K562 (cell line): ENCODE measurements at regions not wholly inside any gene's neighbourhood (a gene's known extent, or its start where the extent isn't known, plus 50 kb on each side); places are given as distances from the start of the nearest gene placed in this dataset.

ENCODE experiments used
- ATAC-seq: fragments of 200-7000 bp; cut with Tn5 transposase; 3 replicates; pipeline ENCODE4 v1.9.1; 2020; ENCODE audit warnings: moderate library complexity
- BruUV-seq: library from RNA; stranded (reverse); fragments of 400-500 nt; replicated peaks from 2 replicates; lab custom pipeline; 2021; lab: Mats Ljungman, UMichigan
- CTCF ChIA-PET: fragments of 300-600 bp; formaldehyde crosslinking; extraction: SDS; loops from one replicate; lab custom pipeline; 2021; ENCODE audit warnings: low intra/inter-chr PET ratio; lab: Yijun Ruan, JAX
- POLR2A ChIA-PET: fragments of 300-600, 350-650 bp; sonication (Branson Sonifier 250); formaldehyde crosslinking; extraction: SDS; loops from one replicate; lab custom pipeline; 2021; ENCODE audit warnings: antibody characterized with exemption, inconsistent platforms; lab: Yijun Ruan, JAX
- DNase-seq, 4 experiments: peaks; one replicate each; pipeline versions ENCODE4 v3.0.0 to v3.0.0-alpha.2; 2011 to 2018; ENCODE audit warnings: low spot score in 3 of 4, mixed read lengths in 3 of 4; ENCODE audit errors: extremely low read depth in 1 of 4
- FAIRE-seq: peaks from 2 replicates; lab custom pipeline; 2011; peaks lifted over from hg19 to GRCh38; lab: Jason Lieb, UNC
- H2AFZ ChIP-seq: 2 replicates; pipeline ENCODE4 v1.6.0; 2011; ENCODE audit warnings: low read depth, low read length, control low read depth, inconsistent platforms
- H3K27ac ChIP-seq: fragments of 200-600 bp; 3 replicates; pipeline ENCODE4 v1.8.0; 2011; ENCODE audit warnings: low read depth, mild to moderate bottlenecking, control low read depth, inconsistent platforms, low read length, moderate library complexity, mixed read lengths; ENCODE audit errors: extremely low read depth
- H3K27me3 ChIP-seq, 2 experiments: fragments of 300-600 bp in 1 of 2; 2 replicates in 1 of 2; 3 replicates in 1 of 2; pipeline versions ENCODE4 v1.6.0 to v1.8.0; 2011; ENCODE audit warnings: inconsistent platforms in 2 of 2, low read length in 2 of 2, mild to moderate bottlenecking in 1 of 2, mixed read lengths in 1 of 2, moderate library complexity in 1 of 2; ENCODE audit not compliant: control insufficient read depth in 2 of 2, insufficient read depth in 2 of 2
- H3K36me3 ChIP-seq: fragments of 300-600 bp; 3 replicates; pipeline ENCODE4 v1.8.0; 2011; ENCODE audit warnings: mild to moderate bottlenecking, low read length, inconsistent platforms; ENCODE audit not compliant: control insufficient read depth, insufficient read depth
- H3K4me1 ChIP-seq, 2 experiments: fragments of 200-600 bp in 1 of 2; replicated peaks in 1 of 2; 2 replicates in 1 of 2; 3 replicates in 1 of 2; pipeline versions ENCODE4 v1.5.1 to v1.8.0; 2011; ENCODE audit warnings: inconsistent platforms in 2 of 2, low read length in 2 of 2, mild to moderate bottlenecking in 1 of 2, mixed read lengths in 1 of 2, moderate library complexity in 1 of 2; ENCODE audit not compliant: control insufficient read depth in 2 of 2, insufficient read depth in 2 of 2
- H3K4me2 ChIP-seq: 2 replicates; pipeline ENCODE4 v1.6.1; 2011; ENCODE audit warnings: low read length, control low read depth, inconsistent platforms, mixed read lengths; ENCODE audit not compliant: insufficient read depth
- H3K4me3 ChIP-seq: fragments of 200-600 bp; sonication (generic), shearing (Covaris generic); 2 replicates; pipeline ENCODE4 v1.5.1; 2016; ENCODE audit warnings: control low read depth, inconsistent platforms
- H3K79me2 ChIP-seq: fragments of 200-600 bp; 3 replicates; pipeline ENCODE4 v1.8.0; 2011; ENCODE audit warnings: low read length, inconsistent platforms; ENCODE audit not compliant: control insufficient read depth, insufficient read depth
- H3K9ac ChIP-seq, 2 experiments: 2 replicates each; pipeline versions ENCODE4 v1.6.0 to v1.6.1; 2011; ENCODE audit warnings: low read depth in 2 of 2, low read length in 2 of 2, control low read depth in 1 of 2, inconsistent platforms in 1 of 2, mild to moderate bottlenecking in 1 of 2, mixed read lengths in 1 of 2; ENCODE audit not compliant: insufficient read depth in 1 of 2
- H3K9me1 ChIP-seq: one replicate; pipeline ENCODE4 v1.6.0; 2011; ENCODE audit warnings: inconsistent platforms, mild to moderate bottlenecking, low read length, moderate library complexity; ENCODE audit not compliant: control insufficient read depth, insufficient read depth
- H3K9me3 ChIP-seq: replicated peaks from 2 replicates; pipeline ENCODE4 v1.5.1; 2011; ENCODE audit warnings: low read depth, low read length, inconsistent platforms; ENCODE audit not compliant: control insufficient read depth, insufficient read depth
- H4K20me1 ChIP-seq: replicated peaks from 2 replicates; pipeline ENCODE4 v1.6.1; 2011; ENCODE audit warnings: low read length, inconsistent platforms, mixed read lengths; ENCODE audit not compliant: control insufficient read depth, insufficient read depth
- CHCHD3 ChIP-seq: fragments of 250-450 bp; sonication (Bioruptor Pico); IDR thresholded peaks from 2 replicates; pipeline ENCODE4 v2.1.2; 2022; ENCODE audit warnings: mild to moderate bottlenecking
- HMG20B ChIP-seq: fragments of 250-450 bp; sonication (Bioruptor Pico); IDR thresholded peaks from 2 replicates; pipeline ENCODE4 v1.5.0; 2021; ENCODE audit warnings: mild to moderate bottlenecking
- IRF2 ChIP-seq: sonication (generic); formaldehyde crosslinking; IDR thresholded peaks from 2 replicates; pipeline ENCODE4 v1.8.1; 2022; ENCODE audit warnings: mild to moderate bottlenecking, missing genetic modification reagents
- KDM5B ChIP-seq: fragments of 200-600 bp; sonication (generic); IDR thresholded peaks from 2 replicates; pipeline ENCODE4 v1.6.1; 2012; ENCODE audit warnings: low read depth, mild to moderate bottlenecking, moderate library complexity, low read length, control low read depth, inconsistent platforms; ENCODE audit not compliant: insufficient replicate concordance
- NFATC3 ChIP-seq: fragments of 450-650 bp; IDR thresholded peaks from 2 replicates; pipeline ENCODE4 v1.6.1; 2017; ENCODE audit warnings: mild to moderate bottlenecking
- NFIX ChIP-seq: fragments of 250-450 bp; sonication (Bioruptor Pico); IDR thresholded peaks from 2 replicates; pipeline ENCODE4 v1.4.0; 2020; ENCODE audit warnings: low read depth, mild to moderate bottlenecking, moderate library complexity
- PHTF2 ChIP-seq: fragments of 250-450 bp; sonication (Bioruptor Pico); IDR thresholded peaks from 2 replicates; pipeline ENCODE4 v1.5.0; 2021; ENCODE audit warnings: mild to moderate bottlenecking
- RB1 ChIP-seq: fragments of 450-650 bp; IDR thresholded peaks from 2 replicates; pipeline ENCODE4 v1.6.1; 2017; ENCODE audit warnings: low read depth, mild to moderate bottlenecking
- SNRNP70 ChIP-seq: fragments of 200-400 bp; formaldehyde crosslinking; optimal IDR thresholded peaks from 2 replicates; pipeline ENCODE3; 2017; ENCODE audit warnings: low read depth, low read length
- ZEB2 ChIP-seq: fragments of 450-650 bp; IDR thresholded peaks from 2 replicates; pipeline ENCODE4 v1.6.1; 2016
- ZNF124 ChIP-seq: sonication (generic); formaldehyde crosslinking; IDR thresholded peaks from 2 replicates; pipeline ENCODE4 v1.8.1; 2022; ENCODE audit warnings: missing genetic modification reagents
- ZNF143 ChIP-seq: sonication (generic); formaldehyde crosslinking; IDR thresholded peaks from 2 replicates; pipeline ENCODE4 v1.9.0; 2022; ENCODE audit warnings: mild to moderate bottlenecking, missing genetic modification reagents
- ZNF408 ChIP-seq: fragments of 250-450 bp; sonication (Bioruptor Pico); IDR thresholded peaks from 2 replicates; pipeline ENCODE4 v1.4.0; 2020; ENCODE audit warnings: low read depth, mild to moderate bottlenecking, moderate library complexity
- ZNF561 ChIP-seq: fragments of 450-650 bp; formaldehyde crosslinking; conservative IDR thresholded peaks from 2 replicates; pipeline ENCODE4 v1.4.0; 2020; ENCODE audit warnings: mild to moderate bottlenecking, moderate library complexity
- ZNF584 ChIP-seq: fragments of 200-800 bp; sonication (Bioruptor generic); IDR thresholded peaks from 2 replicates; pipeline ENCODE4 v1.6.1; 2016; ENCODE audit warnings: low read depth, mild to moderate bottlenecking, missing genetic modification characterization, missing compliant biosample characterization
- WGBS: fragments of 100-300 bp; shearing (Covaris generic); methylation state at CpG from one replicate; pipeline ENCODE4 v1.1.6; 2016; ENCODE audit warnings: low coverage, mixed read lengths; ENCODE audit not compliant: insufficient coverage; ENCODE audit errors: missing lambda C conversion rate; 5-methylcytosine and 5-hydroxymethylcytosine counted together
- in situ Hi-C: fragments of 300-500 bp; cut with MboI; formaldehyde crosslinking; loops from 4 replicates; pipeline ENCODE4 v1.15.0; 2018; ENCODE audit warnings: inconsistent platforms, mixed read lengths
- intact Hi-C: fragments of 100-400 bp; cut with micrococcal nuclease; formaldehyde crosslinking; loops from 2 replicates; pipeline ENCODE4 v1.14.2; 2022
- TF ChIP-seq, protein P1 (sequence below): fragments of 200-800 bp; sonication (Bioruptor generic); IDR thresholded peaks from 2 replicates; pipeline ENCODE4 v1.6.1; 2017; ENCODE audit warnings: missing genetic modification characterization, missing compliant biosample characterization
- TF ChIP-seq, protein P2 (sequence below): fragments of 450-650 bp; IDR thresholded peaks from 2 replicates; pipeline ENCODE4 v1.6.1; 2017; ENCODE audit warnings: antibody characterized with exemption
- TF ChIP-seq, protein P3 (sequence below): fragments of 450-650 bp; formaldehyde crosslinking; conservative IDR thresholded peaks from 2 replicates; pipeline ENCODE4 v1.4.0; 2022; ENCODE audit warnings: mild to moderate bottlenecking, missing genetic modification characterization

DNA sequence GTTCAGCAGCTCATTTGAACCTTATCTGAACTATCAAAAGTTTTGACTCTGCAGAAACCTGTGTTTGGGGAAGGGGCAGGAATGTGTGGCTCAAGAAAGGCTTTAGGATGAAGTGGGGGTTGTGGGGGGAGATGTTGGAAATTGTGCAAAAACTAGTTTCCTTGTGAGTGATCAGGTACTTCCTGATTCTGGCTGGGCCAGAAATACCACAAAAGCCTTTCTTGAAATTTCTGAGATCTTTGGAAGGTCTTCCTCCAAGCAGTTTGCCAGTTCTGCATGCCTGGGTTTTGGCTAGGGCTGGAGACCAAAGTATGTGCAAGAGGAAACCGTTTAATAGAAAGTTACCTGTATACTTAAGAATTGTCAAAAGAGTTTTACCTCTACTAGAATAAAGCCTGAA lies 116.6 kb downstream of the BMP2 start:
- DNase-seq (no peak), ATAC-seq (no peak), FAIRE-seq (no peak)
- Histone ChIP-seq H3K79me2 (no peaks in the 10 kb centered on the region), H3K4me2 (no peak overlapping the region), H4K20me1 (no peaks in the 10 kb centered on the region), H3K9me3 (no peaks in the 10 kb centered on the region), H3K27ac (no peak overlapping the region), H3K36me3 (no peaks in the 10 kb centered on the region), H3K4me3 (no peak overlapping the region), H2AFZ (no peak overlapping the region), H3K4me1 (no peaks in the 10 kb centered on the region), H3K9me1 (no peaks in the 10 kb centered on the region), H3K27me3 (no peaks in the 10 kb centered on the region), H3K9ac (no peak overlapping the region)
- no TSS peak for BruUV-seq
- intact Hi-C loops = no loop called here
- 0% methylated on average over 1 of the region's 1 CpG for WGBS
- TF ChIP-seq ZNF561 (no peak), ZEB2 (no peak), RB1 (no peak), ZNF124 (CRISPR knock-in tag) (no peak), HMG20B (CRISPR knock-in tag) (no peak), SNRNP70 (no peak), IRF2 (CRISPR knock-in tag) (no peak), ZNF584 (CRISPR knock-in tag) (no peak), NFIX (no peak), ZNF143 (CRISPR knock-in tag) (no peak), ZNF408 (no peak), NFATC3 (no peak), CHCHD3 (CRISPR knock-in tag) (no peak), PHTF2 (no peak), KDM5B (no peak)
- TF ChIP-seq, protein P1, sequence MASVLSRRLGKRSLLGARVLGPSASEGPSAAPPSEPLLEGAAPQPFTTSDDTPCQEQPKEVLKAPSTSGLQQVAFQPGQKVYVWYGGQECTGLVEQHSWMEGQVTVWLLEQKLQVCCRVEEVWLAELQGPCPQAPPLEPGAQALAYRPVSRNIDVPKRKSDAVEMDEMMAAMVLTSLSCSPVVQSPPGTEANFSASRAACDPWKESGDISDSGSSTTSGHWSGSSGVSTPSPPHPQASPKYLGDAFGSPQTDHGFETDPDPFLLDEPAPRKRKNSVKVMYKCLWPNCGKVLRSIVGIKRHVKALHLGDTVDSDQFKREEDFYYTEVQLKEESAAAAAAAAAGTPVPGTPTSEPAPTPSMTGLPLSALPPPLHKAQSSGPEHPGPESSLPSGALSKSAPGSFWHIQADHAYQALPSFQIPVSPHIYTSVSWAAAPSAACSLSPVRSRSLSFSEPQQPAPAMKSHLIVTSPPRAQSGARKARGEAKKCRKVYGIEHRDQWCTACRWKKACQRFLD (CRISPR knock-in tag) = no peak
- TF ChIP-seq, protein P2, sequence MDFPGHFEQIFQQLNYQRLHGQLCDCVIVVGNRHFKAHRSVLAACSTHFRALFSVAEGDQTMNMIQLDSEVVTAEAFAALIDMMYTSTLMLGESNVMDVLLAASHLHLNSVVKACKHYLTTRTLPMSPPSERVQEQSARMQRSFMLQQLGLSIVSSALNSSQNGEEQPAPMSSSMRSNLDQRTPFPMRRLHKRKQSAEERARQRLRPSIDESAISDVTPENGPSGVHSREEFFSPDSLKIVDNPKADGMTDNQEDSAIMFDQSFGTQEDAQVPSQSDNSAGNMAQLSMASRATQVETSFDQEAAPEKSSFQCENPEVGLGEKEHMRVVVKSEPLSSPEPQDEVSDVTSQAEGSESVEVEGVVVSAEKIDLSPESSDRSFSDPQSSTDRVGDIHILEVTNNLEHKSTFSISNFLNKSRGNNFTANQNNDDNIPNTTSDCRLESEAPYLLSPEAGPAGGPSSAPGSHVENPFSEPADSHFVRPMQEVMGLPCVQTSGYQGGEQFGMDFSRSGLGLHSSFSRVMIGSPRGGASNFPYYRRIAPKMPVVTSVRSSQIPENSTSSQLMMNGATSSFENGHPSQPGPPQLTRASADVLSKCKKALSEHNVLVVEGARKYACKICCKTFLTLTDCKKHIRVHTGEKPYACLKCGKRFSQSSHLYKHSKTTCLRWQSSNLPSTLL = no peak
- TF ChIP-seq, protein P3, sequence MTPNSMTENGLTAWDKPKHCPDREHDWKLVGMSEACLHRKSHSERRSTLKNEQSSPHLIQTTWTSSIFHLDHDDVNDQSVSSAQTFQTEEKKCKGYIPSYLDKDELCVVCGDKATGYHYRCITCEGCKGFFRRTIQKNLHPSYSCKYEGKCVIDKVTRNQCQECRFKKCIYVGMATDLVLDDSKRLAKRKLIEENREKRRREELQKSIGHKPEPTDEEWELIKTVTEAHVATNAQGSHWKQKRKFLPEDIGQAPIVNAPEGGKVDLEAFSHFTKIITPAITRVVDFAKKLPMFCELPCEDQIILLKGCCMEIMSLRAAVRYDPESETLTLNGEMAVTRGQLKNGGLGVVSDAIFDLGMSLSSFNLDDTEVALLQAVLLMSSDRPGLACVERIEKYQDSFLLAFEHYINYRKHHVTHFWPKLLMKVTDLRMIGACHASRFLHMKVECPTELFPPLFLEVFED (CRISPR knock-in tag) = no peak
- in situ Hi-C loops = no loop called here
- POLR2A ChIA-PET = no interaction called here
- CTCF ChIA-PET = no interaction called here
